Fibroblast of lung (primary cell): ENCODE measurements at regions not wholly inside any gene's neighbourhood (a gene's known extent, or its start where the extent isn't known, plus 50 kb on each side); places are given as distances from the start of the nearest gene placed in this dataset.

Source experiments
- DNase-seq, 2 donors: peaks; one replicate each; pipeline versions ENCODE4 v3.0.0 to v3.0.0-alpha.2; 2010; ENCODE audit warnings: low read depth in 2 of 2
- H2AFZ ChIP-seq: 2 replicates; pipeline ENCODE4 v1.5.1; 2012; ENCODE audit warnings: low read length, control low read depth, inconsistent platforms
- H3K27ac ChIP-seq: 2 replicates; pipeline ENCODE4 v1.5.1; 2011; ENCODE audit warnings: low read length, control low read depth; ENCODE audit not compliant: insufficient read depth
- H3K27me3 ChIP-seq: 2 replicates; pipeline ENCODE4 v1.5.1; 2011; ENCODE audit warnings: mild to moderate bottlenecking, low read length; ENCODE audit not compliant: control insufficient read depth, insufficient read depth
- H3K36me3 ChIP-seq: 2 replicates; pipeline ENCODE4 v1.5.1; 2011; ENCODE audit warnings: low read length; ENCODE audit not compliant: control insufficient read depth, insufficient read depth
- H3K4me1 ChIP-seq: 2 replicates; pipeline ENCODE4 v1.5.1; 2011; ENCODE audit warnings: low read length; ENCODE audit not compliant: control insufficient read depth, insufficient read depth; ENCODE audit errors: extremely low read depth
- H3K4me2 ChIP-seq: 2 replicates; pipeline ENCODE4 v1.5.1; 2011; ENCODE audit warnings: low read length, control low read depth; ENCODE audit not compliant: insufficient read depth; ENCODE audit errors: extremely low read depth
- H3K4me3 ChIP-seq, 4 experiments: fragments of 200-600 bp in 1 of 4; sonication (generic) in 1 of 4; replicated peaks in 1 of 4; 2 replicates each; pipeline ENCODE4 v1.5.1; 2011 to 2016; ENCODE audit warnings: low read length in 4 of 4, low read depth in 3 of 4, mild to moderate bottlenecking in 3 of 4, control low read depth in 2 of 4, inconsistent platforms in 1 of 4, mixed read lengths in 1 of 4; ENCODE audit not compliant: insufficient read depth in 1 of 4; ENCODE audit errors: control extremely low read depth in 1 of 4
- H3K79me2 ChIP-seq: 2 replicates; pipeline ENCODE4 v1.5.1; 2012; ENCODE audit warnings: mild to moderate bottlenecking, low read length, inconsistent platforms; ENCODE audit not compliant: control insufficient read depth, insufficient read depth
- H3K9ac ChIP-seq: 2 replicates; pipeline ENCODE4 v1.5.1; 2011; ENCODE audit warnings: mild to moderate bottlenecking, low read length, control low read depth; ENCODE audit not compliant: insufficient read depth
- H3K9me3 ChIP-seq: 2 replicates; pipeline ENCODE4 v1.5.1; 2012; ENCODE audit warnings: low read depth, low read length; ENCODE audit not compliant: control insufficient read depth, insufficient read depth
- H4K20me1 ChIP-seq: 2 replicates; pipeline ENCODE4 v1.5.1; 2011; ENCODE audit warnings: low read length; ENCODE audit not compliant: control insufficient read depth, insufficient read depth; ENCODE audit errors: extremely low read depth
- CTCF ChIP-seq, 2 donors: IDR thresholded peaks in 1 of 2; conservative IDR thresholded peaks in 1 of 2; 1 replicate in 1 of 2; 2 replicates in 1 of 2; pipeline ENCODE4 v1.5.1; 2011 to 2012; ENCODE audit warnings: low read length in 2 of 2, control low read depth in 1 of 2, inconsistent platforms in 1 of 2, low read depth in 1 of 2, mild to moderate bottlenecking in 1 of 2
- EZH2 ChIP-seq: IDR thresholded peaks from 2 replicates; pipeline ENCODE4 v1.5.1; 2012; ENCODE audit warnings: low read length, control low read depth, mild to moderate bottlenecking; ENCODE audit errors: missing control alignments

- H3K36me3 ChIP-seq = no peaks in the 10 kb centered on the region
- no peak for TF ChIP-seq EZH2
- no peak for TF ChIP-seq CTCF (conservative IDR thresholded peaks at IDR 0.05 in 1 of 2, IDR thresholded peaks at IDR 0.05 in 1 of 2; ENCODE audit: low read depth in 1 of 2, low read length in 2 of 2)
- H2AFZ ChIP-seq = no peak overlapping the region
- H3K4me1 ChIP-seq = no peaks in the 10 kb centered on the region
- DNase-seq = no peak
- no peaks in the 10 kb centered on the region for H3K9me3 ChIP-seq
- H3K9ac ChIP-seq = no peak overlapping the region
- H3K4me2 ChIP-seq = no peak overlapping the region
- no peak overlapping the region for H3K27ac ChIP-seq
- H3K4me3 ChIP-seq = no peak overlapping the region
- no peaks in the 10 kb centered on the region for H3K79me2 ChIP-seq
- no peaks in the 10 kb centered on the region for H4K20me1 ChIP-seq
- H3K27me3 ChIP-seq = no peaks in the 10 kb centered on the region
These were observed 153.8 kb upstream of the KCNN2 start for GRCh38 chr5:114208120-114208519.

GRCh38 chr5:114208588-114208987, 153.3 kb upstream of the KCNN2 start:
- H2AFZ ChIP-seq = no peak overlapping the region
- no peak overlapping the region for H3K4me3 ChIP-seq
- H3K9me3 ChIP-seq = no peaks in the 10 kb centered on the region
- no peak overlapping the region for H3K4me2 ChIP-seq
- H3K27me3 ChIP-seq = no peaks in the 10 kb centered on the region
- H3K27ac ChIP-seq = no peak overlapping the region
- no peaks in the 10 kb centered on the region for H4K20me1 ChIP-seq
- TF ChIP-seq EZH2 = no peak
- no peak for TF ChIP-seq CTCF (conservative IDR thresholded peaks at IDR 0.05 in 1 of 2, IDR thresholded peaks at IDR 0.05 in 1 of 2; ENCODE audit: low read depth in 1 of 2, low read length in 2 of 2)
- no peak for DNase-seq
- H3K4me1 ChIP-seq = no peaks in the 10 kb centered on the region
- H3K36me3 ChIP-seq = no peaks in the 10 kb centered on the region
- no peak overlapping the region for H3K9ac ChIP-seq
- H3K79me2 ChIP-seq = no peaks in the 10 kb centered on the region

DNA sequence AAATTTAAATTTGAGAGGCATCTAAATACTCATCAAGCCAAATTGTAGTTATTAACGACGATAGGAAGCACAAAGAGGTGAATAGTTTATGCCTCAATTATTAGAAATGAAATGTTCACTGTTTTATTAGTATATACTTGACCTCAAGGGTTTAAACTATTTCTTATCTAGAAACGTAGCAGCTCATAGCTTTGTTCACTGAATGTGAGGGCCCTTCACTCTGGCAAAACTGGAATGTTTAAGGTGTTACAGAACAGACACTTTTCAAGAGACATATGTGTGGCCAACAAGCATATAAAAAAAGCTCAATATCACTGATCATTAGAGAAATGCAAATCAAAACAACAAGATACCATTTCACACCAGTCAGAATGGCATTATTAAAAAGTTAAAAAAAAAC, 151.2 kb upstream of the KCNN2 start:
- Histone ChIP-seq H4K20me1 (no peaks in the 10 kb centered on the region), H3K27me3 (no peaks in the 10 kb centered on the region), H3K4me2 (no peak overlapping the region), H3K9ac (no peak overlapping the region), H3K9me3 (no peaks in the 10 kb centered on the region), H2AFZ (no peak overlapping the region), H3K4me1 (no peaks in the 10 kb centered on the region), H3K27ac (no peak overlapping the region), H3K79me2 (no peaks in the 10 kb centered on the region), H3K4me3 (no peak overlapping the region), H3K36me3 (no peaks in the 10 kb centered on the region)
- no peak for TF ChIP-seq EZH2
- no peak for TF ChIP-seq CTCF (conservative IDR thresholded peaks at IDR 0.05 in 1 of 2, IDR thresholded peaks at IDR 0.05 in 1 of 2; ENCODE audit: low read depth in 1 of 2, low read length in 2 of 2)
- no peak for DNase-seq
